Erythroblast (primary cell): ENCODE measurements at regions not wholly inside any gene's neighbourhood (a gene's known extent, or its start where the extent isn't known, plus 50 kb on each side); places are given as distances from the start of the nearest gene placed in this dataset.

Experiments
- DNase-seq, 2 experiments: peaks; one replicate each; lab custom pipeline; 2025; lab: John Stamatoyannopoulos, UW
- GATA1 ChIP-seq: IDR thresholded peaks from 2 replicates; pipeline ENCODE4 v1.6.1; 2011; ENCODE audit warnings: low read depth, mild to moderate bottlenecking, control low read depth, low read length, moderate library complexity
- POLR2A ChIP-seq: IDR thresholded peaks from 2 replicates; pipeline ENCODE4 v1.6.1; 2011; ENCODE audit warnings: mild to moderate bottlenecking, low read length

DNA sequence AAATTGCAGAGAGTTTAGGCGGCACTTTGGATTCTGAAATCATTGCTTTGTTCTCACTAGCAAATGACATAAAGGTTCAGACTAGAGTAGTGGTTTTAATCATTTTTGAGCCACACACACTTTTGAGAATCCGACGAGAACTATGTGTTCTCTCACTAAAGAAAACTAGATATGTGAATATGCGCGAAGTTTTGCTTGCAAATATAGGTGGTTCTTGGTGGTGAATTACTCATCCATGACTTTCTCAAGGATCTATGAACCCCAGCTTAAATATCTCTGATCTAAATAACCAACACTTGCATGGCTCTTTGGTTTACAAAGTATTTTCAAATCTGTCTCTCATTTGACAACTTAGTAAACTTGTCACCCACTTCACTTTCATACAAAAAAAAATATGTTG, 54.8 kb downstream of the NOG start:
- no peak for DNase-seq
- no peak for TF ChIP-seq POLR2A

DNA sequence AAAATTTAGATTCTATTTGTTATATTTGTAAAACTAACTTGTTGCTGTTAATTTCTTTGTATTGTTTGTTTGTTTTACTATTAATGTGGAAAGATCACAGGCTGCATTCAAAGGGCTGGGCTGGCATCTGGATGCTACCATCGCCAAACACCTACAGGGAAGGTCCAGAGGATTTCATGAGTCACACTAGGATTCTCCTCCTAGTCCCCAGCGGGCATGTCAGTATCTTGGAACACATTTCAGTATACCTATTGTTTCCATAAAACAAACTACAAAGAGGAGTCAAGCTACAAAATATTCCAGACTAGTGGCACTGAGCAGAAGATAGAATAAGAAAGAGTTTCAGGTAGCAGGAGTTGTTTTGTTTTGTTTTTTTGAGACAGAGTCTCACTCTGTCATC, 55.3 kb downstream of the NOG start:
- TF ChIP-seq GATA1 = no peak
- TF ChIP-seq POLR2A = no peak
- DNase-seq = no peak

- no peak for DNase-seq
- TF ChIP-seq GATA1 (no peak), POLR2A (no peak)
Measured at GRCh38 chr17:56652628-56653027, 59.1 kb downstream of the NOG start.

DNA sequence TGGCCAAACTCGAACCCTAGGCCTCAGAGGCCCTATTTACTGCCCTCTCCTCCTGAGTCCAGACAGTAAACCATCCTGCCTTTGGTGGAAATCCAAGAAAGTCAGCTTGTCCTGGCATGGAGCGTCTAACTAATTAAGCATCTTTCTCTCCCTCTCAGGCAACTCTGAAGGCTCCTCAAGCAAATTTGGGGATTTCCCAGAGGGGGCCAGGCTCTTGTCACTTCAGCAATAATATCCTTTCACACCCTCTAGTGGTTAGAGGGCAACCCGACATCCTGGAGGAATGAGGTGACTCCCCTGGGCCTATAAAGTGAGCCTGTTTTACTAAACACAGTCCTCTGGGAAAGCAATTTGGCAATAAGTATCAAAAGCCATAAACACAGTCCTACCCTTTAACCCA, 60.4 kb downstream of the NOG start:
- TF ChIP-seq POLR2A (no peak), GATA1 (no peak)
- peak in 1 of 2 experiments; percentile 10 for DNase-seq

GRCh38 chr17:56656701-56657327, 63.3 kb downstream of the NOG start:
- no peak for DNase-seq
- no peak for TF ChIP-seq GATA1
- TF ChIP-seq POLR2A = no peak

DNA sequence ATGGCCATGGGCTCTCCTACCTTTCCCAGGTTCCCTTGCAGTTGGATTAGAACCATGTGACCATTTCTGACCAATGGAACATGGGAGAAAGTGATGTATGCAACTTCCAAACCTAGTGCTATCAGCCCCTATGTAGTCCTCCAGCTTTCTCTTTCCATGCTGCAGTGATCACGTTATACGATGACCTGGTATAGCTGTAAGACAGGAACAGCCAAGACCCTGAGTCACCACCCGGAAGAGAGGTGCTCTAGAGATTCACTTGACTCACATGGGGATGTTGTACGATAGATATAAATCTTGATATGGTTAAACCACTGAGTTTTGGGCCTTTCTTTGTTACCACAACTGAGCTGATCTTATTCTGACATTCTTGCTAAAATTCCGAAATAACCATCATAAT, 65.1 kb downstream of the NOG start:
- no peak for DNase-seq
- TF ChIP-seq GATA1 (no peak), POLR2A (no peak)

- TF ChIP-seq GATA1 (no peak), POLR2A (no peak)
Measured at GRCh38 chr17:56659622-56660021, 66.1 kb downstream of the NOG start.

DNA sequence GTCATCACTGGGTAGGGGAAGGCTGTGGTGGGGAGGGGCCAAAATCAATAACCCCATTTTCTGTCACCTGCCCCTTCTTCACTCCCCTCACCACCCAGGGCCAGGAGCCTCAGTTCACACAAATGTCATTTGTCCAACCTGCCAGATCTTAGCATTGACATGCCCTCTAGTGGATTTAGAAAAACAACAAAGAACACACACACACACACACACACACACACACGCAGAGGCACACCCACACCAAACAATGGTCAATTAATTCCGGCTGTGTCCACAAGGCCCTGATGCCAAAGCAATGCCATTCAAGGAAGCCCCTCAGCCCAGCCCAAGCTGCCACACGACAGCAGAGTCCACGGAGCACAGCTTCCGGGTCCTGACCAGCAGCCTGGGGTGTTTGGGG, 68.4 kb downstream of the NOG start:
- no peak for DNase-seq

More at GRCh38 chr17:56659622-56660021, 66.1 kb downstream of the NOG start:
- DNase-seq = no peak

GRCh38 chr17:56665864-56666263, 72.4 kb downstream of the NOG start:
- TF ChIP-seq GATA1 (no peak), POLR2A (no peak)
- DNase-seq = no peak

More for the DNA sequence above, 68.4 kb downstream of the NOG start:
- no peak for TF ChIP-seq GATA1
- TF ChIP-seq POLR2A = no peak

DNA sequence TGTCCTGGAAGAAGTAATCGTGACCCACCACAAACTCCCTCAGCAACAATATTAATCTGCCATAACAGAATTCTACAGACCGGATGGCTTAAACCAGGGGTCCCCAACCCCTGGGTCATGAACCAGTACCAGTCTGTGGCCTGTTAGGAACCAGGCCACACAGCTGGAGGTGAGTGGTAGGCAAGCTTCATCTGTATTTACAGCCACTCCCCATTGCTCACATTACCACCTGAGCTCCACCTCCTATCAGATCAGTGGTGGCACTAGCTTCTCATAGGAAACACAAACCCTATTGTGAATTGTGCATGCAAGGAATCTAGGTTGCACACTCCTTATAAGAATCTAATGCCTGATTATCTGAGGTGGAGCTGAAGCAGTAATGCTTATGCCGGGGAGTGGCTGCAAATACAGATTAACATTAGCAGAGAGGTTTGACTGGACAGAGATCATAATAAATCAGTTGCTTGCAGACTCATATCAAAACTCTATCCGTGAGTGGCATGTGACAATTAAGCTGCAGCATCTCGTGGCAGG, 74.5 kb downstream of the NOG start:
- TF ChIP-seq POLR2A = no peak
- no peak for TF ChIP-seq GATA1
- DNase-seq = no peak

DNA sequence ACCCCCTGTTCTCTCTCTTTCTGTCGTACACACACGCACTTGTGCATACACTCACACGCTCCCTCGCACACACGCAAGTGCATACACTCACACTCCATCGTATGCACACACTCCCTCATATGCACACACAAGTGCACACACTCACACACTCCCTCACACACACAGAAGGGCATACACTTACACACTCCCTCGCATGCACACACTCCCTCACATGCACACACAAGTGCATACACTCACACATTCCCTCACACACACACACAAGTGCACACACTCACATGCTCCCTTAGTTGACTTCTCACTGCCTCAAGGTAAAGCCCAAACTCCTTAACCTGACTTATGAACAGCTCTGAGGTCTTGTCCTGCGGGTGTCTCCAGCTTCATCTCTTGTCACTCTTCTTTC, 78.7 kb downstream of the NOG start:
- TF ChIP-seq GATA1 = no peak
- no peak for TF ChIP-seq POLR2A
- no peak for DNase-seq

DNA sequence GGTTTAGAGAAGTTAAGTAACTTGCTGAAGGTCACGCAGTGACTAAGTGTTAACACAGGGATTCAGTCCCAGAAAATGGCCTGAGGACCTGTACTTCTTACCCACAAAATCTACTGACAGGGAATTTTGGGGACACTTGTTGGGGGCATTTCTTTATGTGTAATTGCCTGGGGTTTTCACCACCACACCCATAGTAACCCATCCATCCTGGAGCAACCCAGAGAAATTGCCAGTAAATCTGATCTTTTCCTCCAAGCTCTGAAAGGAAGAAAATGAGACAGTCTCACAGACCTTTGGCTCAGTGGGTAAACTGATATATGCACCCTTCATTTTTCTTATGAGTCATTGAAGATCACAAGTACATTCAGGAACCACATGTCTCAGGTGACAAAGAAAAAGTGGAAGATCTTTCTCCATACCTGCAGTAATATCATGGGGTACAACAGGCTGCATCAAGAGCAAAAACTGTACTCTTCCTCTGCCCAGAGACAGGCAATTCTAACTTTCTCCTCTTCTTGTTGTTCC, 81.0 kb downstream of the NOG start:
- no peak for DNase-seq
- TF ChIP-seq POLR2A (no peak), GATA1 (no peak)

- DNase-seq = no peak
- no peak for TF ChIP-seq GATA1
- TF ChIP-seq POLR2A = no peak
Measured at GRCh38 chr17:56675876-56676660, 82.6 kb downstream of the NOG start.

- TF ChIP-seq GATA1 = no peak
- TF ChIP-seq POLR2A = no peak
- no peak for DNase-seq
Measured at GRCh38 chr17:56676810-56677209, 83.3 kb downstream of the NOG start.
